Activated naive CD8-positive, alpha-beta T cell (primary cell): ENCODE measurements at regions not wholly inside any gene's neighbourhood (a gene's known extent, or its start where the extent isn't known, plus 50 kb on each side); places are given as distances from the start of the nearest gene placed in this dataset.
"Not testable (repeated sequence)": the region's sequence is repeated elsewhere in the genome, so short reads cannot be mapped to it uniquely, and the experiment has no call there.

ENCODE experiments used
- H3K27ac Mint-ChIP-seq: one replicate; pipeline ENCODE4 v1.8.0; 2021; ENCODE audit warnings: mixed read lengths
- H3K27me3 Mint-ChIP-seq: one replicate; pipeline ENCODE4 v1.8.0; 2021; ENCODE audit warnings: mixed read lengths
- H3K36me3 Mint-ChIP-seq: one replicate; pipeline ENCODE4 v1.8.0; 2021; ENCODE audit warnings: mixed read lengths
- H3K4me1 Mint-ChIP-seq: one replicate; pipeline ENCODE4 v1.8.0; 2021; ENCODE audit warnings: low read depth, mixed read lengths
- H3K4me3 Mint-ChIP-seq: one replicate; pipeline ENCODE4 v1.8.0; 2021; ENCODE audit warnings: mild to moderate bottlenecking, mixed read lengths
- H3K9me3 Mint-ChIP-seq: one replicate; pipeline ENCODE4 v1.8.0; 2021; ENCODE audit warnings: low read depth, mixed read lengths

DNA sequence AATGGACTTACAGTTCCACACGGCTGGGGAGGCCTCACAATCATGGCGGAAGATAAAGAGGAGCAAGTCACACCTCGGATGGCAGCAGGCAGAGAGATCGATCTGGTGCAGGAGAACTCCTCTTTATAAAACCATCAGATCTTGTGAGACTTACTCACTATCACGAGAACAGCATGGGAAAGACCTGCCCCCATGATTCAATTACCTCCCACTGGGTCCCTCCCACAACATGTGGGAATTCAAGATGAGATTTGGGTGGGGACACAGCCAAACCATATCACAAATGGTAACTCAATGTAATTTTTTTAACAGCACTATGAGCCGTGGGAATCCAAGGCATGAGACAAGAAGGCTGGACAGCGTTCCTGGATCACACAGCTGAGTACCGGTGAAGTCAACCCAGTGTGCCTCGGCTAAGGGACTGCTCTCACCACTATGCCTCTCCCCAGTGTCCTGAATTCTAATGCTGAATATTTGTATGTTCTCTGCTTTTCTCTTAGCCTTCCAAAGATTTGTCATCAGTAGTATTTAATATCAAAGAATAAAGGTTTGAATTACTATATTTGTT lies 84.3 kb downstream of the IRS2 start:
- not testable (repeated sequence) for H3K27ac Mint-ChIP-seq, H3K4me3 Mint-ChIP-seq, H3K9me3 Mint-ChIP-seq, H3K36me3 Mint-ChIP-seq
- Mint-ChIP-seq H3K4me1 (peaks cover 14% of the 10 kb centered on the region), H3K27me3 (peaks cover 21% of the 10 kb centered on the region)

DNA sequence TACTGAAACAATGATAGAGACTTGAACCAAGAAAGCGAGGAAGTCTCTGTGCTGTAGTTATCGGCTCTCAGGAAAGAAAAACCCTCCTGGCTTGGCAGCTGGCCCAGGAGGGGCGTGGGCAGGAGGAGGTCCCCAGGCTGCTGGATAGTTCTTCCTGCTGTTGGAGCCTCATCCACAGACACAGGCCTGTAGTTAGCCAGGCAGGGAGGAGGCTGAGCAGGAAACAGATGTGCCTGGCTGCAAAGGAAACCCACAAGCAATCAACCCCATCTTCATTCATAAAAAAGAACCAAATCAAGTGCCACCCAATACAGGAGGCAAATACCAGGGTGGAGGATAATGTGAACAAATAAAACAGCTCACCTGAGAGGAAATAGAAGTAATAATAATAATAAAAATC lies 86.2 kb downstream of the IRS2 start:
- Mint-ChIP-seq H3K27me3 (peaks cover 17% of the 10 kb centered on the region), H3K4me3 (no peak overlapping the region)

DNA sequence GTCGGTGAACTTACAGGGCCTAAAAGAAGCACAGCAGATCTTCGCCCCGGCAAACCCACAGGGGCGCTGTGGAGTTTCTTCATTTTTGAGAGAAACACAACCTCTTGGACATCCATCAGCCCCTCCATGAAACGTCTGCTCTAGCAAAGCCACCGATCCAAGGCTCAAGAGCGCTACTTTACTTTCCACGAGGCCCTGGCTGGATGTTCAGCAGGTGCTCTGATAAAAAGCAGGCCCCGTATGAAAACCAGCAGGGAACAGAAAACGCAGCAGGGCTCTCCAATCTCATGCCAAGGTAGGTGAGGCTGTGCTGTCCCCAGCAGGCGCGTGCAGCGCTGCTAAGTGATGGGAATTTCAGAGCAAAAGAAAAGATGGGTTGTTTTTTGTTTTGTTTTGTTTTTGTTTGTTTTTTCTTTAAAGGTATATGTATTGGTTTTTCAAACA lies 86.7 kb downstream of the IRS2 start:
- H3K4me1 Mint-ChIP-seq: peaks cover 10% of the 10 kb centered on the region
- H3K27ac Mint-ChIP-seq: no peak overlapping the region
- H3K36me3 Mint-ChIP-seq: no peaks in the 10 kb centered on the region
- H3K27me3 Mint-ChIP-seq: peaks cover 12% of the 10 kb centered on the region
- no peaks in the 10 kb centered on the region for H3K9me3 Mint-ChIP-seq
- H3K4me3 Mint-ChIP-seq: no peak overlapping the region

More for the DNA sequence above, 86.2 kb downstream of the IRS2 start:
- H3K4me1 Mint-ChIP-seq: peaks cover 14% of the 10 kb centered on the region
- no peaks in the 10 kb centered on the region for H3K36me3 Mint-ChIP-seq
- H3K27ac Mint-ChIP-seq: no peak overlapping the region
- H3K9me3 Mint-ChIP-seq: no peaks in the 10 kb centered on the region

DNA sequence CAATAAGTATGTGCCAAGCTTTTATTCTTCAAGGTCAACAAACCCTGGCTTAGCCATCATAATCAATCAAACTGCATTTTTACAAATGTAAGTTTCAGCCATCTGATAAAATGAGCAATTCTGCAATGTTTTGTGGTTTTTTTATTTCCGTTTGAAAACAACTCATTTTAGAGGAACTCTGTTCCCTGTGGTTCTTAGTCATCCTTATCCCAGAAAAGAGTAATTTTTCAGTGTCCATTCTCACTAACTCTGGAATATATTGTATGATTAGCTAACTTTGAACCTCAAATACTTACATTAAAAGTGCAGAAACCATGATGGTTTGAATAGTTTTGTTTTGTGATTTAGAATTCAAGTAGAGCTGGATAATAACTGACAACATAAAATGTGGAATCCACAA lies 87.6 kb downstream of the IRS2 start:
- no peak overlapping the region for H3K27ac Mint-ChIP-seq
- no peak overlapping the region for H3K4me3 Mint-ChIP-seq
- peaks cover 10% of the 10 kb centered on the region for H3K4me1 Mint-ChIP-seq
- peaks cover 6% of the 10 kb centered on the region for H3K27me3 Mint-ChIP-seq
- H3K36me3 Mint-ChIP-seq: no peaks in the 10 kb centered on the region
- no peaks in the 10 kb centered on the region for H3K9me3 Mint-ChIP-seq

DNA sequence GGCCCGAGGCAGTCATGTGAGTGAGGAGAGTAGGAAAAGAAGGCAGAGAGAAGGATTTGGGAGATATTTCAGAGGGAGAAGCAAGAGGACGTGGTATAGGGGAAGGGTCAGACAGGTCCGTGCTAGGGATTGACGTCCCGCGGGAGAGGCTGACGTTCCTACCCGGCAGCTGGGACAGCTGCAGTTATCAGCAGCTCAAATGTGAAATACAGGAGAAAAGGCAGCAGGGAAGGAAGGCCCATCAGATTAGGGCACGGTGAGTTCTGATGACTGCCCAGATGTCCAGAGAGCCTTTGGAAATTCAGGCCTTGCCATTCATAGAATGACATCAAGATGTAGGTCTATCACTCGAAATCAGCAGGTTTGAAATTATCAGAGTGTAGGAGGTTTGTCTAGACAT lies 88.4 kb downstream of the IRS2 start:
- Mint-ChIP-seq H3K36me3 (no peaks in the 10 kb centered on the region), H3K27me3 (peaks cover 3% of the 10 kb centered on the region), H3K9me3 (no peaks in the 10 kb centered on the region)

DNA sequence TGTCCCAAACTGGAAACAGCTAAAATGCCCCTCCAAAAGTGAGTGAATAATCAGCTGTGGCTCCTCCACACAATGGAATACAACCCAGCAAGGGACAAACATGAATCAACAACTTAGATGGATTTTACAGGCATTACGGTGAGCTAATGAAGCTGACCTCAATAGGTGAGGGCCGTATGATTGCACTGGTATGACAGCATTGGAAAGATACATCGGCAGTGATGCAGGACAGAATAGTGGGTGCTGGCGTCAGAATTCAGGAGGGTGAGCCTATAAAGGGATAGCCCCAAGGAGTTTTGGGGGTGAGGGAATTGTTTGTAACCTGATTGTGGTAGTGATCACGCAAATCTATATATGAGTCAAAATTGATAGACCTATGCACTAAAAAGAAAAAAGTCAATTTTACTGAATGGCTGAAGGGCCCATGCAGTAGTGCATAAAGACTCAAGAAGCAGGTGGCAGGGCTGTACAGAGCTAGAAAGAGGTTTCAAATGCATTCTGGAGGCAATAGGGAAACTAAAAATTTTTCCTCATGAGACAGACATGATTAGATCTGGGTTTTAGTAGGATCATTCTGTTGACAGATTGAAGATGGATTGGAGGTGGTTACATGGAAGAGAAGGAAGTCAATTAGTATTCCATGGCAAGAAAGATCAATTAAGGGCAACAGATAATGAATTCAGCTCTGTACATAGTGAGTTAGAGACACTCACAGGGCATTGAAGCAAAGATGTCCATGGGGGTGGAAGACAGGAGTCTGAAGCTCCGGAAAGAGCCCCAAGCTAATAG lies 90.8 kb downstream of the IRS2 start:
- Mint-ChIP-seq H3K27ac (no peak overlapping the region), H3K4me3 (no peak overlapping the region), H3K36me3 (no peaks in the 10 kb centered on the region), H3K4me1 (peaks cover 10% of the 10 kb centered on the region), H3K9me3 (no peaks in the 10 kb centered on the region), H3K27me3 (no peaks in the 10 kb centered on the region)

More for the DNA sequence above, 88.4 kb downstream of the IRS2 start:
- H3K27ac Mint-ChIP-seq: no peak overlapping the region
- peaks cover 10% of the 10 kb centered on the region for H3K4me1 Mint-ChIP-seq
- H3K4me3 Mint-ChIP-seq: no peak overlapping the region

DNA sequence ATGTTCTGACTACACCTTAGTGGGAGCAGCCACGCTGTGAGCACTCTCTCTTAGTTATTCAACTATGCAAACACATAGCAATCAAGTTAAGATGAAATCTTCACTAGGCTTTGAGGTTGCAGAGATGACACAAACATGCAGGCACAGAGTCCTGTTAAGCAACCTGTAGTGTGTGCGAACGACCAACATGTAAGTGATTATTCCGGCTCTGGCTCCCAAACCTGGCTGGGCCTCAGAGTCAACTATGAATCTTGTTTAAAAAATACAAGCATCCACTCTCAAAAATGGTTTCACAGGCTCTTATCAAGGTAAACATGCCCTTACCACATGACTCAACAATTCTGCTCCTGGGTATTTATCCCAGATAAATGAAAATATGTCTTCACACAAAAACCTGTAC lies 91.4 kb downstream of the IRS2 start:
- H3K4me3 Mint-ChIP-seq: no peak overlapping the region
- H3K36me3 Mint-ChIP-seq: no peaks in the 10 kb centered on the region
- peaks cover 5% of the 10 kb centered on the region for H3K4me1 Mint-ChIP-seq
- no peaks in the 10 kb centered on the region for H3K9me3 Mint-ChIP-seq
- H3K27ac Mint-ChIP-seq: no peak overlapping the region
- no peaks in the 10 kb centered on the region for H3K27me3 Mint-ChIP-seq

DNA sequence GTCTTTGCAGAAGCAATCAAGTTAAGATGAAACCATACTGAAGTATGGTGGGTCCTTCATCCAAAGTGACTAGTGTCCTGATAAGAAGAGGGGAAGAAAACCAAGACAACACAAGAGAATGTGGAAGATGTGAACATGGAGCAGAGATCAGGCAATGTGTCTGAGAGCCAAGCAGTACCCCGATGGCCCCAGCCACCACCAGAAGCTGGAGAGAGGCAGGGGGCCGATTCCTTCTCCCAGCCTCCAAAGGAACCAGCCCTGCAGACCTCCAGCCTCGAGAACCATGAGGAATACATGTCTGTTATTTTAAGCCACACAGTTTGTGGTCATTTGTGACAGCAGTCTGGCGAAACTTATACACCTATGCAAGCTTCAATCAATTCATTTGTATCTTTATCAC lies 93.2 kb downstream of the IRS2 start:
- H3K27ac Mint-ChIP-seq: no peak overlapping the region
- no peaks in the 10 kb centered on the region for H3K27me3 Mint-ChIP-seq
- no peaks in the 10 kb centered on the region for H3K36me3 Mint-ChIP-seq
- H3K9me3 Mint-ChIP-seq: no peaks in the 10 kb centered on the region
- H3K4me1 Mint-ChIP-seq: no peaks in the 10 kb centered on the region
- no peak overlapping the region for H3K4me3 Mint-ChIP-seq

DNA sequence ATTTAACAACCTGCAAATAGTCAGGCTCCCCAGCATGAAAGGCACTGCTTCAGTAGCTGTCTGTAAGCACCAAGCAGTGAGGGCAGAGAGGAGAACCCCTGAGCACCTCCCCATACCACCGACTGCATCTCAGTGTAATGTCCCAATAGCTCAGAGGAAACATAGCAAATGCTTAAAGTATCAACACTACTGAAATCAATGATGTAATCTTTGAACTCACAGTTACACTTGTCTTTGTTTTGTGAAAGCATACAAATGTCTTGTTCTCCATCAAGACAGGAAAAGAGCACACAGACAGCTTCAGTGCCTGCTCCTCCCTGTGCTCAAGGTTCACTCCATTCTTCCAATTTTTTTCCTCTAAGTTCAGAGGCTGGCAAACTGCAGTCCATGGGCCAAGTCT lies 94.7 kb downstream of the IRS2 start:
- no peaks in the 10 kb centered on the region for H3K4me1 Mint-ChIP-seq
- no peak overlapping the region for H3K4me3 Mint-ChIP-seq
- no peak overlapping the region for H3K27ac Mint-ChIP-seq
- H3K27me3 Mint-ChIP-seq: no peaks in the 10 kb centered on the region
- no peaks in the 10 kb centered on the region for H3K9me3 Mint-ChIP-seq
- H3K36me3 Mint-ChIP-seq: no peaks in the 10 kb centered on the region

DNA sequence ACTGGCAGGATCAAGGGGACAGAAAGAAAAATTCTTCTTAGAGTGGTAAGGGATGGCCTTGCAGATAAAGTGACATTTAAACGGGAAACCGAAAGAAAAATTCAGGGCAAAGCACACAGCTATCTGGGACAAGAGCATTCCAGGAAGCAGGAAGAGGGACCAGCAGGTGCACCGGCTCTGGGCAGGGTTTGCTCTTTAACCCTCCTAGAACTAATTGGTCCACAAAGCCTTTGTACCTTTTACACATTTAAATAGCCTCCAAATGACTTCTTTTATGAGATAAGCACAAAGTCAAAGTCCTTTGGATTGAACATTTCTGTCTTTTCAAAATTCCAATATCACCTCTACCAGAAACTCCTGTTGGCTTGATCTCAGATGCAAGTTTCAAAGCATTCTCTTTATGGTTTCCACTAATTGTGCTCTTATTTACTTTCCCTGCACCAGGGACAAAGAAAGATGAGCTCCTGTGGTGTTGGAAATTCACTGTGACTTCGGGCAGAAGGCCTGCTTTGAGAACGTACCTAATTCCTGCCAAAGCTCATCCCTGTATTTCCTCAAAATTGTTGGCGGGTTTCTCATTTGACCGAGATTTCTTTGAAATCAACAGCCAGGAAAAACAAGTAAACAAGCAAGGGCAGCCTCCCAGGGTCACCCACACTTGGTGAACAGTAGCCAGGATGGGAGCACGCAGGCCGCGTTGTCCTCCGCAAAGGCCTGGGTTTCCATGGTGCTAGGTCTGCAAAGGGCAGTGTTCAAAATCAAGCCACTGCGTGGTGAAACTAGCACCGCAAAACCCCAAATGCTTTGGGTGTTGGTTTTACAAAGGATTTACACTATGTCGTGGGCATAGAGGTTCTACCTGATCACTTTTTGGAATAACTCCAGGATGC lies 98.6 kb downstream of the IRS2 start:
- Mint-ChIP-seq H3K4me1 (no peaks in the 10 kb centered on the region), H3K27me3 (peaks cover 2% of the 10 kb centered on the region), H3K4me3 (no peak overlapping the region), H3K9me3 (no peaks in the 10 kb centered on the region), H3K36me3 (no peaks in the 10 kb centered on the region), H3K27ac (no peak overlapping the region)

DNA sequence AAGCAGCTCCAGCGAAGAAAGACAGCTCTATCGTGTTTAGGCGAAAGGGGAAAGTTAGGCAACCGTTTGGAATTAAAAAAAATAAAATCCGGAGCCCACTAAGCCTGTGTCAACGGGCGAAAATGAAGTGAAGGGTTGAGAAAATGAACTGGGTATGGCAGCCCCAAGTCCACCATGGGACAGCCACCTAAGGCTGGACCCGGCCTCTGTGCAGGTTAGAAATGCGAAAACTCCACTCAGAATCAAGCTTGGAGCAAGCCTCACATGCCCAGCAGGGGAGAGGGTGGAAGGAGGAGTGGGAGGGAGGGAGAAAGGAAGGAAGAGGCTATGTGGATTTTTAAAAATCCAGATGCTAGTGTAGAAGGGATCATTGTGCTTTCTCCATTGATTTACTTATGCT lies 101.2 kb downstream of the IRS2 start:
- H3K36me3 Mint-ChIP-seq: no peaks in the 10 kb centered on the region
- H3K27me3 Mint-ChIP-seq: peaks cover 4% of the 10 kb centered on the region
- no peaks in the 10 kb centered on the region for H3K9me3 Mint-ChIP-seq
- no peaks in the 10 kb centered on the region for H3K4me1 Mint-ChIP-seq
- no peak overlapping the region for H3K4me3 Mint-ChIP-seq
- no peak overlapping the region for H3K27ac Mint-ChIP-seq

DNA sequence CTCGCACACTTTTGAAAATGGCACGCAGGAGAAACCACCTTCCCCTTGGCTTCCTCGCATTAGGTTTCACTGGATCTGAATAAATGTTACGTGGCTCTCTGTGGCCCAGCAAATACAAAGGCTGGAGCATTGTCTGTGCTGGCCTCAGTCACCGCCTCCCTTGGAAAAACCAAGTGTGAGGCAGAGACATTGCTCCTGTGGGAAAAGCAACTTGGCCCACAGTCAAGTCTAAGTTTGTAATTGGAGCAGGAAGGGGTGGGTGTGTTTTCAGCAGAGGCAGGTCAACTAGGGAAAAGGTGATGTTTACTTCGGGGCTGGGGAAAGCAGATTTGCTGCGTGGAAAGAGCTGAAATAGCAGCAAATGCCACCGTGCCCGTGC lies 101.6 kb downstream of the IRS2 start:
- H3K27me3 Mint-ChIP-seq: peaks cover 4% of the 10 kb centered on the region

DNA sequence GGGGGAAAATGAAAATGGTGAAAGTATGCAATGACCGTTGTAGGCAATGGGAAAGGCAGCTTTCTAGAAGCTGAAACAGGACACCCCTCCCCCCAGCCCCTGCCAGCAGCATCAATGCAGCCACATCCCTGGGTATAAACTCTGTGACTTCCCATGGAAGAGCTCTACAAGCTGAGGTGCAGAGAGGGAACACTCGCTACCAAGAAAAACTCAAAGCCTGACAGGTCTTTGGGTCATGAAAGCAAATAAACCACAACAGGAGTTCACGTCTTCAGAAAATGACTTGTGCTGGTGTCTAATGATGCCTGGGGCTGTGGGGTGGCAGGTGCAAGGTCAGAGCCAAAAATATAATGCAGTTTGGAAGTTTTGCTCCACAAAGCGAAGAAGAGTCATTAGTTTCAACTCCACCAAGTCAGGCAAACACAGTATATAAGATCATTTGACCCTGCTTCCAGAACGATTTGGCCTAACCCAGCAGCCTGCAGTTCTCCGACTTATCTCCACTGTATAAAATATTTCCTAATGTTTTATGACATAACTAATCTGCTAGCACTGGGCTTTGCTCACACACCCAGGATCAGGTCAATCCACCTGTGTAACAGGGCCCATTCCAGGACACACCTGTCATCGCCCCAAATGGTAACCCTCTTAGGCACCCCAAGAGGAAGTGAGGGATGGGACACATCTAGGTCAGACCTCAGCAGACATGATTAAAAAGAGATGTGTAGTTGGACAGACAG lies 102.1 kb downstream of the IRS2 start:
- Mint-ChIP-seq H3K9me3 (no peaks in the 10 kb centered on the region), H3K27ac (no peak overlapping the region), H3K4me3 (no peak overlapping the region), H3K27me3 (peaks cover 4% of the 10 kb centered on the region), H3K4me1 (no peaks in the 10 kb centered on the region), H3K36me3 (no peaks in the 10 kb centered on the region)

More for the DNA sequence above, 101.6 kb downstream of the IRS2 start:
- Mint-ChIP-seq H3K36me3 (no peaks in the 10 kb centered on the region), H3K27ac (no peak overlapping the region), H3K9me3 (no peaks in the 10 kb centered on the region), H3K4me1 (no peaks in the 10 kb centered on the region), H3K4me3 (no peak overlapping the region)

DNA sequence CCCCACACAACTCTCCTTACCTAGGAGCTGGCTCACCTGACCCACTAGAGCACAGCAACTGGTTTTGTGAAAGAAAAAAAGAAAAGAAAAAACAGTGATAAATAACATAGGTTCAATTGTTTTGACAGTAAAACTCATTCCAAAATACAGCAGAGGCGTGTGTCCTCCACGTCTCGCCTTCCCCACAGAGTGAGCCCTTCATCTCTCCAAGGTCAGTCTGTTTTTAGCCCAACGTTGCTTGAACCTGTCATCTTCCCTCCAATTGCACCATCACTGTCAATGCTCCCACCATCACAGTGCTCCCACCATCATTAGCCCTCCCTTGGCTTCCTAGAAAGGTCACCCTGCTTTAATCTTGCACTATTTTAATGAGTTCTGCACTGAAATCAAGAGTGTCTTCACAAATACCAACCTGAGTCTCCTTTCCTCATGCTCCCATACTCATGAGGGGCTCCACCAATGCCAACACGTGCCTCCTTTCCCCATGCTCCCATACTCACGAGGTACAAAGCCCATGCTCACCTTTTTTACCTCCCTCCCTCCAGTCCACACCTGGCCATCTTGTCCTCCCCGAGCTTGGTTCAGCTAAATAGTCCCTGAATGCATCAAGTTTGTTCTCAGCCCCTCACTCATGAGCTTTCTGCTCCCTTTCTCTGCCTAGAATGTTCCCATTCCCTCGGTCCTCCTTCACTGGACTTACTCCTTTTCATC lies 103.7 kb downstream of the IRS2 start:
- Mint-ChIP-seq H3K27me3 (peaks cover 7% of the 10 kb centered on the region), H3K9me3 (no peaks in the 10 kb centered on the region), H3K27ac (no peak overlapping the region), H3K4me1 (no peaks in the 10 kb centered on the region), H3K4me3 (no peak overlapping the region), H3K36me3 (no peaks in the 10 kb centered on the region)
